A673 (cell line): ENCODE measurements at regions not wholly inside any gene's neighbourhood (a gene's known extent, or its start where the extent isn't known, plus 50 kb on each side); places are given as distances from the start of the nearest gene placed in this dataset.

Experiments
- BruUV-seq: library from RNA; stranded (reverse); fragments of 400-500 nt; replicated peaks from 2 replicates; lab custom pipeline; 2021; lab: Mats Ljungman, UMichigan
- CTCF ChIA-PET: fragments of 300-600 bp; sonication (Branson Sonifier 250); formaldehyde crosslinking; loops from one replicate; lab custom pipeline; 2022; ENCODE audit warnings: antibody characterized with exemption; lab: Charles Lee
- POLR2A ChIA-PET: fragments of 300-600 bp; sonication (Branson Sonifier 250); formaldehyde crosslinking; loops from one replicate; lab custom pipeline; 2022; ENCODE audit warnings: antibody characterized with exemption; ENCODE audit not compliant: low non-redundant PET; lab: Charles Lee
- DNase-seq: peaks from one replicate; pipeline ENCODE4 v3.0.0-alpha.2; 2015; ENCODE audit warnings: low spot score
- H3K27ac ChIP-seq: fragments of 200-600 bp; sonication (generic); 2 replicates; pipeline ENCODE4 v1.5.1; 2016; ENCODE audit warnings: mixed run types, low read depth, mild to moderate bottlenecking, mixed read lengths, antibody characterized with exemption, low read length; ENCODE audit not compliant: poor library complexity, severe bottlenecking
- H3K27me3 ChIP-seq: fragments of 200-600 bp; sonication (generic); replicated peaks from 2 replicates; pipeline ENCODE4 v1.6.1; 2017; ENCODE audit warnings: mixed run types, low read depth, mild to moderate bottlenecking, mixed read lengths, antibody characterized with exemption, low read length; ENCODE audit not compliant: insufficient read depth, poor library complexity
- H3K36me3 ChIP-seq: fragments of 200-600 bp; sonication (generic); 2 replicates; pipeline ENCODE4 v1.6.1; 2016; ENCODE audit warnings: mixed run types, mild to moderate bottlenecking, mixed read lengths, antibody characterized with exemption, low read length; ENCODE audit not compliant: insufficient read depth, poor library complexity, severe bottlenecking
- H3K4me1 ChIP-seq: fragments of 200-600 bp; sonication (generic); 2 replicates; pipeline ENCODE4 v1.6.1; 2017; ENCODE audit warnings: mixed run types, mild to moderate bottlenecking, mixed read lengths, antibody characterized with exemption, low read length; ENCODE audit not compliant: insufficient read depth, poor library complexity, severe bottlenecking
- H3K4me3 ChIP-seq: fragments of 200-600 bp; sonication (generic); 2 replicates; pipeline ENCODE4 v1.5.1; 2016; ENCODE audit warnings: low read depth, mixed run types, mild to moderate bottlenecking, mixed read lengths, low read length; ENCODE audit not compliant: poor library complexity, severe bottlenecking
- H3K9me3 ChIP-seq: fragments of 200-600 bp; sonication (generic); 2 replicates; pipeline ENCODE4 v1.6.1; 2016; ENCODE audit warnings: mixed run types, low read depth, mild to moderate bottlenecking, mixed read lengths, antibody characterized with exemption, low read length; ENCODE audit not compliant: poor library complexity, severe bottlenecking
- EZH2 ChIP-seq: fragments of 200-600 bp; sonication (generic); IDR thresholded peaks from 2 replicates; pipeline ENCODE4 v1.6.1; 2017; ENCODE audit warnings: borderline replicate concordance, low read depth, mild to moderate bottlenecking, mixed read lengths, antibody characterized with exemption, low read length; ENCODE audit not compliant: poor library complexity, severe bottlenecking
- intact Hi-C: fragments of 100-400 bp; cut with micrococcal nuclease; formaldehyde crosslinking; loops from one replicate; pipeline ENCODE4 v1.10.0; 2022; ENCODE audit not compliant: unreplicated experiment
- TF ChIP-seq, protein P1 (sequence below): fragments of 300-800, 200-600 bp; sonication (generic); conservative IDR thresholded peaks from 2 replicates; pipeline ENCODE4 v1.5.1; 2017; ENCODE audit warnings: low read depth, mild to moderate bottlenecking, antibody characterized with exemption, low read length, moderate library complexity, mixed read lengths

DNA sequence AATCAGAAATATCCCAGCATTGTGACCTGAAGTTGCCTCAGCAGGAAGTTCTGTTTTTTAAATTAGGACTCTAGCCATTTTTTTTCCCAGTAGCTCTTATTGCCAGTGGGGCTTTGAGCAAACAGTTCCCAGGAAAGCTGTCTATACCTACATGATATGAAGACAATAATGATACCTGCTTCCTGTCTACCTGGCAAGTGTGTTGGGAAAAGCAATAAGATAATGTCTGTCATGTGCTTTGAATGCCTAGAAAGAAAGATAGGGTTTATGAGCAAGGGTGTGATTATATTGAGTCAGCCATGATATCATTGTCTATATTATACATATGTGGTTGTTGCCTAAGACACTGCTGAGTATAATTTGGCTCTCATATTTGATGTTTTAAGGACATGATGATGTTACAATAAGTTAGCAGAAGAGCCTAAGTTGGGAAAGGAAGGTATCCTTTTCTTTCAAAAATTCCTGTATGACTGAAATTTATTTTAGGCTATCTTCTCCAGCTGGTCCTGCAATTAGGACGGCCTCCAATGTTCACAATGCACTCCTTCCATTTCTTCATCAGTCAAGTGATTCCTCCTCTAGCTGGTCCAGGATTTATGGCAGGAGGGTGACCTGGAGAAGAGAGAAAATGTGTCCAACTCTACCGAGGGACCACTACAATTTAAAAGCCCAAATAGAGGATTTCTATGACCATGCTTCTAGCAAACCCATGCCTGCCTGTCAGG, 99.6 kb upstream of the CDC42BPA start:
- intact Hi-C loops, result no loop called here
- no peak for DNase-seq
- Histone ChIP-seq H3K4me1 (no peaks in the 10 kb centered on the region), H3K27me3 (peaks cover 7% of the 10 kb centered on the region), H3K4me3 (no peak overlapping the region), H3K27ac (no peak overlapping the region), H3K36me3 (no peaks in the 10 kb centered on the region), H3K9me3 (no peaks in the 10 kb centered on the region)
- POLR2A ChIA-PET, result no interaction called here
- TF ChIP-seq, protein P1, sequence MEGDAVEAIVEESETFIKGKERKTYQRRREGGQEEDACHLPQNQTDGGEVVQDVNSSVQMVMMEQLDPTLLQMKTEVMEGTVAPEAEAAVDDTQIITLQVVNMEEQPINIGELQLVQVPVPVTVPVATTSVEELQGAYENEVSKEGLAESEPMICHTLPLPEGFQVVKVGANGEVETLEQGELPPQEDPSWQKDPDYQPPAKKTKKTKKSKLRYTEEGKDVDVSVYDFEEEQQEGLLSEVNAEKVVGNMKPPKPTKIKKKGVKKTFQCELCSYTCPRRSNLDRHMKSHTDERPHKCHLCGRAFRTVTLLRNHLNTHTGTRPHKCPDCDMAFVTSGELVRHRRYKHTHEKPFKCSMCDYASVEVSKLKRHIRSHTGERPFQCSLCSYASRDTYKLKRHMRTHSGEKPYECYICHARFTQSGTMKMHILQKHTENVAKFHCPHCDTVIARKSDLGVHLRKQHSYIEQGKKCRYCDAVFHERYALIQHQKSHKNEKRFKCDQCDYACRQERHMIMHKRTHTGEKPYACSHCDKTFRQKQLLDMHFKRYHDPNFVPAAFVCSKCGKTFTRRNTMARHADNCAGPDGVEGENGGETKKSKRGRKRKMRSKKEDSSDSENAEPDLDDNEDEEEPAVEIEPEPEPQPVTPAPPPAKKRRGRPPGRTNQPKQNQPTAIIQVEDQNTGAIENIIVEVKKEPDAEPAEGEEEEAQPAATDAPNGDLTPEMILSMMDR, result no peak
- TF ChIP-seq EZH2, result no peak
- CTCF ChIA-PET, result no interaction called here
- BruUV-seq, result no TSS peak

DNA sequence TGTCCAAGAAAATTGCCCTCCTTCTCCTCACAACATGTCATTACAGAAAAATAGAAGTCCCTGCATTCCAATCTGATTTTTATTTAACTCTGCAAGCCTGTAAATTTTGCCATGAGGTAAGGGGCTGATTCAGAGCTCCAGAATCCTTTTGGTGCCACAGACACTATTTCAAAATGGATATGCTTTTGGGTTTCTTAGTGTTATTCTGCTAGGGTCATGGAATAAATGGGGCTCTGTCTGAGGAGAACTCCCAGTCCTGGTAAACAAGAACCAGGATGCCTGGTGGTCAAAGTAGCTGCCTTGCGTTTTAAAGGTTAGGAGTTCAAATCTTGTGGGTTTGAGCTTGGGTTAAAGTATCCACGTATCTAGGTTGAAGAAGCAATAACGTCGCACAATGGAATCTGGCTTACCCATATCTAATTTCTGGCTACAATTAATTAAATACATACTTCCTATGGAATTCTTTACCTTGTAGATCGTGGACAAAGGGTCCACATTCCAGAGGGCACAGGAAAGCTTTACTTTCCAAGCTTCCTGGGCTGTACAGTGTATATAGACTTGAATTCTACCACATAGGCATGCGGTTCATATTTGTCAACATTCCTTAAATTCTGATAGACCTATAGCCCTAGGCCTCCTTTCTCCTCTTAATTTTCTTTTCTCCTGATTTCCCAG, 98.0 kb upstream of the CDC42BPA start:
- intact Hi-C loops, result no loop called here
- ChIA-PET CTCF (no interaction called here), POLR2A (no interaction called here)
- no peak overlapping the region for H3K27ac ChIP-seq
- no TSS peak for BruUV-seq
- H3K27me3 ChIP-seq, result peaks cover 8% of the 10 kb centered on the region
- H3K9me3 ChIP-seq, result no peaks in the 10 kb centered on the region
- no peak overlapping the region for H3K4me3 ChIP-seq
- no peaks in the 10 kb centered on the region for H3K36me3 ChIP-seq
- no peaks in the 10 kb centered on the region for H3K4me1 ChIP-seq
- TF ChIP-seq, protein P1, result no peak
- no peak for TF ChIP-seq EZH2
- DNase-seq, result no peak

DNA sequence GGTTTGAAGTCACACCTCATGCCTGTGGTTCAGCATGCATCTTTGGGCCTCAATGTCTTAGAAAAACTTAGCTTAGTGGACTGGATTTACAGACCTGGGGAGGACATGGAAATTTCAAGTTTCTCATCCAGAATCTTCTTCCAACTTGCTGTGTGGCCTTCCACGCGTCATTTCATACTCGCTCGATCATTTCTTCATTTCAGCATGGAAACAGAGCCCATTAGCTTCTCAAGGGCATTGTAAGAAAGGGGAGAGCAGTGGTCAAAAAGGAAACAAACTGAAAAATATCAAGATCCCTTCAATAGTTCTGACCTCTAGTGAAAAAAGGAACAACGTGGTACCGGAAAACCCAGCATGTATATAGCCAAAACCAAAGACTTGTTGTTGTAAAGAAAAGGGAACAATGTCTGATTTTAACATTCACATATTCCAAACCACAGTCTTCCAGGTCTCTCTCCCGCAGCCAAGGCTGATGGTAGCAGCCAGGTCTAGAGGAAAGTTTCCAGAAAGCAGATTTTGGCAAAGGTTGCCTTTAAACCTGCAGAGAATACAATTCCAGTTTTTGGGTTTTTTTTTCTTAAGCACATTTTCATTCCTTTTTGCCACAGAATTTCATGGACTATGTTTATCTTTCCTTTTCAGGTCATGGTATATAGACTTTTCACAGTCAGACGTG, 97.0 kb upstream of the CDC42BPA start:
- POLR2A ChIA-PET, result no interaction called here
- CTCF ChIA-PET, result no interaction called here

More for the DNA sequence above, 97.0 kb upstream of the CDC42BPA start:
- BruUV-seq, result no TSS peak
- H3K4me1 ChIP-seq, result no peaks in the 10 kb centered on the region
- TF ChIP-seq, protein P1, result no peak
- no peak for TF ChIP-seq EZH2
- H3K36me3 ChIP-seq, result no peaks in the 10 kb centered on the region
- intact Hi-C loops, result no loop called here
- no peak overlapping the region for H3K27ac ChIP-seq
- no peaks in the 10 kb centered on the region for H3K9me3 ChIP-seq
- no peak overlapping the region for H3K4me3 ChIP-seq
- H3K27me3 ChIP-seq, result peaks cover 18% of the 10 kb centered on the region
- DNase-seq, result no peak
